ENCODE measurements at regions not wholly inside any gene's neighbourhood (a gene's known extent, or its start where the extent isn't known, plus 50 kb on each side); places are given as distances from the start of the nearest gene placed in this dataset.

DNA sequence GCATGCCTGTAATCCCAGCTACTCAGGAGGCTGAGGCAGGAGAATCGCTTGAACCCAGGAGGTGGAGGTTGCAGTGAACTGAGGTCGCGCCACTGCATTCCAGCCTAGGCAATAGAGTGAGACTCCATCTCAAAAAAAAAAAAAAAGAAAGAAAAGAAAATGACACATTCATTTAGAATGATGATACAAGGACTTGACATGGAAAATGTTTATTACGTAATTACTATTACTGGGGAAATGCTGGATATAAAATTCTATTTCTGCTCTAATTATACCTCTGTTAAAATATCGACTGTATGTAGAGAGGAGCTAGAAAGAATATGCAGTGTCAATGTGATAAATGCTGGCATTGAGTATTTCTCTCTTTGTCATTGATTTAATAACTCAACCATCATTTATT lies 54.7 kb upstream of the CTPS1 start:
- ChIA-PET CTCF (interaction anchor here (0.6 to 2.1 kb wide), 8 partner anchors 7 to 251 kb away, joined by 3 to 5 read pairs (median 4); no protein-coding TSS in a partner anchor), POLR2A (no interaction called here)
- H3K4me1 ChIP-seq, result no peaks in the 10 kb centered on the region
- TF ChIP-seq, protein P1, sequence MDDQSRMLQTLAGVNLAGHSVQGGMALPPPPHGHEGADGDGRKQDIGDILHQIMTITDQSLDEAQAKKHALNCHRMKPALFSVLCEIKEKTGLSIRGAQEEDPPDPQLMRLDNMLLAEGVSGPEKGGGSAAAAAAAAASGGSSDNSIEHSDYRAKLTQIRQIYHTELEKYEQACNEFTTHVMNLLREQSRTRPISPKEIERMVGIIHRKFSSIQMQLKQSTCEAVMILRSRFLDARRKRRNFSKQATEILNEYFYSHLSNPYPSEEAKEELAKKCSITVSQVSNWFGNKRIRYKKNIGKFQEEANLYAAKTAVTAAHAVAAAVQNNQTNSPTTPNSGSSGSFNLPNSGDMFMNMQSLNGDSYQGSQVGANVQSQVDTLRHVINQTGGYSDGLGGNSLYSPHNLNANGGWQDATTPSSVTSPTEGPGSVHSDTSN (IDR thresholded peaks at IDR 0.05), result no peak
- TF ChIP-seq EHF (CRISPR knock-in tag; IDR thresholded peaks at IDR 0.05) (no peak), TP53 (CRISPR knock-in tag; IDR thresholded peaks at IDR 0.05) (no peak), KDM1A (IDR thresholded peaks at IDR 0.05; ENCODE audit: low read depth) (no peak), CEBPB (IDR thresholded peaks at IDR 0.05) (no peak), ESRRA (IDR thresholded peaks at IDR 0.05; ENCODE audit: borderline replicate concordance, low read length) (no peak), ZSCAN20 (CRISPR knock-in tag; IDR thresholded peaks at IDR 0.05) (no peak), MAZ (IDR thresholded peaks at IDR 0.05; ENCODE audit: borderline replicate concordance, low read depth, low read length) (no peak), RCOR1 (IDR thresholded peaks at IDR 0.05; ENCODE audit: low read depth, low read length) (no peak)
- H3K4me2 ChIP-seq, result no peak overlapping the region
- no peak overlapping the region for H3K4me3 ChIP-seq
- 80% methylated on average over 5 of the region's 5 CpGs for WGBS (ENCODE audit: missing lambda C conversion rate)
- no peak overlapping the region for H3K27ac ChIP-seq
- FAIRE-seq, result no peak
- ATAC-seq, result no peak
- no peaks in the 10 kb centered on the region for H3K9me3 ChIP-seq
- DNase-seq (ENCODE audit: low read depth in 1 of 2, low spot score in 1 of 2), result no peak

DNA sequence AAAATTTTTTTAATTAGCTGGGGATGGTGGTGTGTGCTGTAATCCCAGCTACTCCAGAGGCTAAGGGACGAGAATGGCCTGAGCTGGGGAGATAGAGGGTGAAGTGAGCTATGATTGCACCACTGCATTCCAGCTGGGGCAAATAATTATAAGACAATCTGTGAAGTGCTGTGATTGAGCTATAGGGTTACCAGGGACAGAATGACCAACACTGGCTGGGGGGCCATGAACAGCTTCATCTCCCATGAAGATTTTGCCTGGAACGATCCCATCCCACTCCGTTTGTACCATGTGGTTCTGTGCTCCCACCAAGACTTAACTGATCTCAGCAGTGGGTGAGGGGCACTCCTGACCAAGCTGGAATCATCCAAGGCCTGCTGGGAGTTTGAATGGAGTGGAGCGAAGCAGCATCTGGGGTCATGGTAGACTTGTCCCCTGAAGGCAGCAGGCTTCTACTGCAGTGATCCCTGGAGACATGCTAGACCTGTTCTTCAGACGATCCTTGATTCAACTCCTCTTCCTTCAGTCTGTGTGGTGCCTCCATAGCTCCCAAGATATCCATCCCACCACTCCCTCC lies 53.6 kb upstream of the CTPS1 start:
- POLR2A ChIA-PET, result no interaction called here
- Histone ChIP-seq H3K27ac (peak overlapping the region in 1 of 2 experiments; percentile 31; a peak in 1 of 6 replicates), H3K9me3 (no peaks in the 10 kb centered on the region), H3K4me1 (no peaks in the 10 kb centered on the region), H3K4me2 (no peak overlapping the region), H3K4me3 (no peak overlapping the region)
- CTCF ChIA-PET, result interaction anchor here (0.8 to 2.1 kb wide), 6 partner anchors 11 to 77 kb away, joined by 3 to 5 read pairs (median 3); no protein-coding TSS in a partner anchor
- DNase-seq (ENCODE audit: low read depth in 1 of 2, low spot score in 1 of 2) (no peak), FAIRE-seq (no peak), ATAC-seq (no peak)
- TF ChIP-seq ZC3H11A (IDR thresholded peaks at IDR 0.05) (no peak), MAZ (IDR thresholded peaks at IDR 0.05; ENCODE audit: borderline replicate concordance, low read depth, low read length) (no peak), HDAC2 (IDR thresholded peaks at IDR 0.05) (no peak), ZSCAN20 (CRISPR knock-in tag; IDR thresholded peaks at IDR 0.05) (no peak), HOXB13 (CRISPR knock-in tag; IDR thresholded peaks at IDR 0.05; ENCODE audit: low read depth) (no peak), CHD2 (IDR thresholded peaks at IDR 0.05; ENCODE audit: low read length, partially characterized antibody) (no peak), CHD4 (IDR thresholded peaks at IDR 0.05; ENCODE audit: borderline replicate concordance) (no peak), KDM5A (IDR thresholded peaks at IDR 0.05) (no peak), JUN (IDR thresholded peaks at IDR 0.05) (no peak), ZFP36 (IDR thresholded peaks at IDR 0.05; ENCODE audit: borderline replicate concordance, partially characterized antibody) (no peak), FOSL2 (IDR thresholded peaks at IDR 0.05) (no peak), FOSL2 (CRISPR knock-in tag; IDR thresholded peaks at IDR 0.05) (no peak)
- TF ChIP-seq, protein P2, sequence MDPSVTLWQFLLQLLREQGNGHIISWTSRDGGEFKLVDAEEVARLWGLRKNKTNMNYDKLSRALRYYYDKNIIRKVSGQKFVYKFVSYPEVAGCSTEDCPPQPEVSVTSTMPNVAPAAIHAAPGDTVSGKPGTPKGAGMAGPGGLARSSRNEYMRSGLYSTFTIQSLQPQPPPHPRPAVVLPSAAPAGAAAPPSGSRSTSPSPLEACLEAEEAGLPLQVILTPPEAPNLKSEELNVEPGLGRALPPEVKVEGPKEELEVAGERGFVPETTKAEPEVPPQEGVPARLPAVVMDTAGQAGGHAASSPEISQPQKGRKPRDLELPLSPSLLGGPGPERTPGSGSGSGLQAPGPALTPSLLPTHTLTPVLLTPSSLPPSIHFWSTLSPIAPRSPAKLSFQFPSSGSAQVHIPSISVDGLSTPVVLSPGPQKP (IDR thresholded peaks at IDR 0.05; ENCODE audit: low read depth, low read length), result no peak
- TF ChIP-seq, protein P3, sequence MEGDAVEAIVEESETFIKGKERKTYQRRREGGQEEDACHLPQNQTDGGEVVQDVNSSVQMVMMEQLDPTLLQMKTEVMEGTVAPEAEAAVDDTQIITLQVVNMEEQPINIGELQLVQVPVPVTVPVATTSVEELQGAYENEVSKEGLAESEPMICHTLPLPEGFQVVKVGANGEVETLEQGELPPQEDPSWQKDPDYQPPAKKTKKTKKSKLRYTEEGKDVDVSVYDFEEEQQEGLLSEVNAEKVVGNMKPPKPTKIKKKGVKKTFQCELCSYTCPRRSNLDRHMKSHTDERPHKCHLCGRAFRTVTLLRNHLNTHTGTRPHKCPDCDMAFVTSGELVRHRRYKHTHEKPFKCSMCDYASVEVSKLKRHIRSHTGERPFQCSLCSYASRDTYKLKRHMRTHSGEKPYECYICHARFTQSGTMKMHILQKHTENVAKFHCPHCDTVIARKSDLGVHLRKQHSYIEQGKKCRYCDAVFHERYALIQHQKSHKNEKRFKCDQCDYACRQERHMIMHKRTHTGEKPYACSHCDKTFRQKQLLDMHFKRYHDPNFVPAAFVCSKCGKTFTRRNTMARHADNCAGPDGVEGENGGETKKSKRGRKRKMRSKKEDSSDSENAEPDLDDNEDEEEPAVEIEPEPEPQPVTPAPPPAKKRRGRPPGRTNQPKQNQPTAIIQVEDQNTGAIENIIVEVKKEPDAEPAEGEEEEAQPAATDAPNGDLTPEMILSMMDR (IDR thresholded peaks at IDR 0.05), result no peak
- TF ChIP-seq, protein P4, sequence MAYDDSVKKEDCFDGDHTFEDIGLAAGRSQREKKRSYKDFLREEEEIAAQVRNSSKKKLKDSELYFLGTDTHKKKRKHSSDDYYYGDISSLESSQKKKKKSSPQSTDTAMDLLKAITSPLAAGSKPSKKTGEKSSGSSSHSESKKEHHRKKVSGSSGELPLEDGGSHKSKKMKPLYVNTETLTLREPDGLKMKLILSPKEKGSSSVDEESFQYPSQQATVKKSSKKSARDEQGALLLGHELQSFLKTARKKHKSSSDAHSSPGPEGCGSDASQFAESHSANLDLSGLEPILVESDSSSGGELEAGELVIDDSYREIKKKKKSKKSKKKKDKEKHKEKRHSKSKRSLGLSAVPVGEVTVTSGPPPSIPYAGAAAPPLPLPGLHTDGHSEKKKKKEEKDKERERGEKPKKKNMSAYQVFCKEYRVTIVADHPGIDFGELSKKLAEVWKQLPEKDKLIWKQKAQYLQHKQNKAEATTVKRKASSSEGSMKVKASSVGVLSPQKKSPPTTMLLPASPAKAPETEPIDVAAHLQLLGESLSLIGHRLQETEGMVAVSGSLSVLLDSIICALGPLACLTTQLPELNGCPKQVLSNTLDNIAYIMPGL (CRISPR knock-in tag; IDR thresholded peaks at IDR 0.05; ENCODE audit: borderline replicate concordance), result no peak
- 84% methylated on average over 5 of the region's 5 CpGs for WGBS (ENCODE audit: missing lambda C conversion rate)

Data from A549 (cell line).